A204.1 (cell line): ENCODE measurements at regions not wholly inside any gene's neighbourhood (a gene's known extent, or its start where the extent isn't known, plus 50 kb on each side); places are given as distances from the start of the nearest gene placed in this dataset.

Experiments used
- FAIRE-seq: peaks from 2 replicates; lab custom pipeline; 2012; peaks lifted over from hg19 to GRCh38; lab: Jason Lieb, UNC

- FAIRE-seq: no peak
Observed at GRCh38 chr4:36823199-36823967, 421.2 kb upstream of the NWD2 start.

DNA sequence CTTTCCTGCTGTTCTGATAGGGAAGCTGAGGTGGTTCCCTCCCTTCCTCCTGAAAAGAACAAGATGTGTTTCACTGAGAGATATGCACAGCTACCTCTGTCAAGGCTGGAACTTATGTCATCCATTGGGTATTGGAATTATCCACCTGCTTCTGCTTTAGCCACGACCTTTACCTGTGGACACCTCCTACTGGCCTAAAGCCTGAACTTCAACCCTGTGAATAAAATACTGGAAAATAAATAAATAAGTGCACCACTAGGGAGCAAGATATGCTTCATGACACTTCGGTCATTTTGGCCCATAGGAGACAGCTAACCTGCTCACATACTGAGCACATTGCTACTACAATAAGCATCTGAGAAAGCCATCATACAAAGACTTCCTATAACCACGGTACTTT is 419.9 kb upstream of the NWD2 start:
- no peak for FAIRE-seq

DNA sequence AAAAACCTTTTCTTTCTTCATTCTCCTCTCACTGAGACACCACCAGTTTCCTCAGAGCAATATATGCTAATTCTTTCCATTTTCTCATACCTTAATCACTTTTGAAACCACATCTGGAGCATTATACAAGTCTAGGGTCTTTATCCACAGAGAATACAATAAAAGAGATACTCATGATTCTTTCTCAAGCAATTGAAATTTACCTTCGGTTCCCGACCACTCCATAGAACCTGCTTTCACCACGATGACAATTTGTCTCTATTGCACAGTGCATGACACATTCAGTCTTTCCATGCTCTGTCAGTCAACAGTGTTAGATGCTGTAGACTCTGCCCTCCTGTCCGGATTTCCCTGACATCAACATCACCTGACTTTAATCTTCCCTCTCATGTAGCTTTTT is 409.3 kb upstream of the NWD2 start:
- FAIRE-seq: no peak

GRCh38 chr4:36841583-36842326 is 402.8 kb upstream of the NWD2 start:
- FAIRE-seq: no peak

- no peak for FAIRE-seq
Observed at GRCh38 chr4:36844448-36844847, 400.1 kb upstream of the NWD2 start.

DNA sequence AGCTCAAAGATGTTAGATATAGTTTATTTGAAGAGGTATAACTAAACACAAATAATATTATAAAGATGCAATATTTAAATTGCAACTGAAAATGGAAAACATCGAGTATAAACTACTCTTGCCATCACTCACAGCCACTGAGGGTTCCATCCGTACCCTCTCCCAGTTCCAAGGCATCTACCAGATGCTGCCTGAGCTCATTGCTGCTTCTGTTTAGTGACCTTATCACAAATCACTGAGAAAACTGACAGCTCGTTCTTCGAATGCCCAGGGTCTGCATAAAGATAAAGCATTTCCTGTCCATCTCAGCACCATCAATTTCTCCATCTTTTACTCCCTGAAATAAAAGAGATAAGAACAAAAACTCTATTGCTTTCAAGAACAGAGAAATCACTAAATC is 391.7 kb upstream of the NWD2 start:
- no peak for FAIRE-seq

DNA sequence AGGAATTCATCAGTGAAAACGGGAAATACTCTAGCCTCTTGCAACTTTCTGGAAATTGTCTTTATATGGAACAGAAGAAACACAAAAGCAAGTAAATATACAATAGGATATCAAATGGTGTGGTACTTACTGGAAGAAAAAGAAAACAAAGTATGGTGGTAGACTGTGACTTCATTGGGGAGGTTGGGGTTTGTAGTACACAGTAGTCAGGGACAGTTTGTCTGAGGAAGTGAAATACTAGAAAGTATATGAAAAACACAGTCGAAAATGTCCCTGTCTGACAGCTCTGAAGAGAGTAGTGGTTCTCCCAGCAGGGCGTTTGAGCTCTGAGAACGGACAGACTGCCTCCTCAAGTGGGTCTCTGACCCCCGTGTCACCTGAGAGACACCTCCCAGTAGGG is 390.0 kb upstream of the NWD2 start:
- FAIRE-seq: no peak

GRCh38 chr4:36863601-36864000 is 380.9 kb upstream of the NWD2 start:
- no peak for FAIRE-seq

DNA sequence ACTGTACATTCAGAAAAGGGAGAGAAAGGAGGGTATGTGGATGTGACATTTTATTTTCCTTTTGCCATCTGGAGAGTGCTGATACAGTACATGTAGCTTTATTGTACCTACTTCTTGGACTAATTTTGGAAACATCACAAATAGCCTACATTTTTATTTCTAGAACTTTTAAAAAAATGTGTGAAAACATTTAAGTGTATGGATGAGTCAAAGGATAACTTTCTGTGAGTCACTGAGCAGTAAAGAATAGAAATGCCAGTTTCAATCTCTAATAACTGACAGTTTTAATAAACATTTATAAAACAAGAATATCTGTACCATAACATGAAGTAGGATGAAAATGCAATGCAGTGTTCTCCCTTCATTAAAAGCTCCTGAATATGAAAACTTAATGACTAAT is 374.4 kb upstream of the NWD2 start:
- FAIRE-seq: no peak

GRCh38 chr4:36872679-36873078 is 371.9 kb upstream of the NWD2 start:
- no peak for FAIRE-seq

GRCh38 chr4:36884151-36884550 is 360.4 kb upstream of the NWD2 start:
- no peak for FAIRE-seq

- no peak for FAIRE-seq
Observed at GRCh38 chr4:36891971-36892370, 352.6 kb upstream of the NWD2 start.

DNA sequence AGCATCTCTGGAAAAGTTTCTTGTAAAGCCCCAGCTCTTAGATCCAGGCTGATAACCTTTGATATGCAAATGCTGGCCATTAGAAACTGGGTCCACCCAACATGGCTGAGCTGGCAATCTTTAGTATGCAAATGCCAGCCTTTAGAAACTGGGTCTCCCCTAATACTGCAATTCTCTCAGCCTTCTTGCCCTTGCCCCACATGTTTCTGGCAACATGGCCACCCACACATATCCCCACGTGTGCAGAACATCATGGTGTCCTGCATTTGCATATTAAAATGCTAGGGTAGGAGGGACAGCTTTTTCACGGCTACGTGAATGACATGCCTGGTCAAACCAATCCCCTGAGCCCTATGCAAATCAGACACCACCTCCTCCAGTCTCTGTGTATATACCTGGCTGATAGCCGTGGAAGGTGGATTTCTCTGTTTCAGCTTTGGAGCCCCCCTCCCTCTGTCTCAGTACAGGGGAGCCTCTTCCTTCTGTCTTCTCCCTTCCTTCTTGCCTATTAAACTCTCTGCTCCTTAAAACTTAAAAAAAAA is 344.0 kb upstream of the NWD2 start:
- FAIRE-seq: no peak

- FAIRE-seq: no peak
Observed at GRCh38 chr4:36904823-36905222, 339.7 kb upstream of the NWD2 start.

DNA sequence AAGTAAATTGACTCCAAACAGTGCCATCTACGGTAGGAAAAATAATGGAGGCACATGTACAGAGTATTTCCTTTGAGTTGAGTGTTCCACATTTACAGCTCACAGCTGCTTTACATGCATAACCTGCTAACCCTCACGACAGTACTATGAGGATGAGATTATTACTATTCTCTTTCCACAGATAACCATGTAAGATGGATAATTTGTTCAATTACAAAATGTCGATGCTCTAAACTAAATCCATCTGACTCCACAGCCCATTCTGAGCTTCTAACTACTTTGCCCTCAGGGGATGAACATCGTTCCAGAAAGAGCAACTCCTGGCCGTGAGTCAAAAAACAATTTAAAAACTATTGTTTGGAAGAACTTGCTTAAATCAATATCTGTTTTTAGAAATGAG is 330.4 kb upstream of the NWD2 start:
- FAIRE-seq: no peak

GRCh38 chr4:36915717-36916116 is 328.8 kb upstream of the NWD2 start:
- FAIRE-seq: no peak

- no peak for FAIRE-seq
Observed at GRCh38 chr4:36917413-36917812, 327.1 kb upstream of the NWD2 start.

- no peak for FAIRE-seq
Observed at GRCh38 chr4:36919721-36920120, 324.8 kb upstream of the NWD2 start.

DNA sequence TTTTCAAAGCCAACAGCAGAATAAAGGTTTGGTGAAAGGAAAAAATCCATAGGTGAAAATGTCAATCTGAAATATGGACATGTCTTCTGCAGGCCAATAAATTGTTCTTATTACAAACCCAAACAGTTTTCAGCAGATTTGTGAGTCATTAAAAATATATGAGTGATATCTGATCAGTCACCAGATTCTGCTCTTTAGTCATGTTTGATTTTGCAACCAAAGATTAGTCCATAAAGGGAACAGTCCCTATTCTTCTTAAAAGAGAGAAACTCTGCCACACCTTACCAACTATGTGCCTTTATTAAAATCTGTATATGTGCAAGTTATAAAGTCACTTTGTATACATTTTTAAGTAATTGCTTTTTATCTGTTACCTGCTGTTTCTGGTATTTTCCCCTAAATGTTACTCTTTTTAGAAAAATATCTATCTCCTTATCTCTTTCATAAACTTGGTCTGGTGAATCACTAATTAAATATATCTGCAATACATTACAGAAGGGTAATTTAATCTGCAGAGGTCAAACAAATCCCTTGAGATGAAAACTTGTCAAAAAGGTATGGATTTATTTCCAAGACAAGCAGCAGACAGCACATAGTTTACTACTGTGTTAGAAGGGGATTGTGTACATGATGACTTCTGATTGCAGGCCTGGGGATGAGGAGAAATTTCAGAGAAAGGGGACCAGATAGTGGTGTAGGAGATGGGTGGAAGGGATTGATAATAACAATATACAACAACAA is 322.9 kb upstream of the NWD2 start:
- no peak for FAIRE-seq

GRCh38 chr4:36930562-36931111 is 313.9 kb upstream of the NWD2 start:
- FAIRE-seq: no peak

DNA sequence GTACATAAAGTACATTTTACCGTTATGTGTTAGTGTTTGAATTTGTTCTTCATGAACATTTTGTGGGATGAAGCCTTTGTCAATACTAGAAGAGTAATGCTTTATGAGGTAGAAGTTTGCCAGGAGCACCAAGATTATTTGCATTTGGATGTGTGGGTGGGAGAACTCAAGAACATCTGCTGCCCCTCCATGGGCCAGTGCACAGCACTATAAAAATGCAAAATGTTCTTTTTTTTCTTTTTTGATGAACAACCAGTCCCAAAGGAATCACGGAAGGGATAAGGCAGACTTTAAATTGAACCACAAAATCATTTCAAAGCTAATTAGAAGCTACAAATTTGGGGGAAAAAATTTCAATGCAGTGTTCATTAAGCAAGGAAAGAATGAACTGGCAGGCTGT is 300.3 kb upstream of the NWD2 start:
- FAIRE-seq: no peak

GRCh38 chr4:36961420-36961819 is 283.1 kb upstream of the NWD2 start:
- FAIRE-seq: no peak
